ENCODE measurements at regions not wholly inside any gene's neighbourhood (a gene's known extent, or its start where the extent isn't known, plus 50 kb on each side); places are given as distances from the start of the nearest gene placed in this dataset.

DNA sequence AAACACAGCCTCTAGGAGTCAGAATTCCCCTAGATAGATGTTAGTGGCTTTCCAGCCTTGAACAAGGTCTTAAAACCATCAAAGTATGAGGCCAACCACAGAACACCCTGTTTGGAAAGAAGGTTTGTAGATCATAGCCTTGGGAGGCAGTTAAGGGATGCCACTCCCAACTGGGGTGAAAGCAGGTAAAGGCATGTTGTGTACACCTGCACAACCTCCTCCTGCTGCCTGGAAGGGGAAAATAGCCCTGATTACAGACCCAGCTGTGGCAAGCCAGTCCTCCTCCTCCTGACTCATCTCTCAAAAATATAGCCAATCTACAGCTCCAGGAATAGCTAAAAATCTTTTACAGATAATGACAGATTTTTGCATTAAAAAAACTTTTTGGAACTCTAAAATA lies 108.1 kb downstream of the RBM43 start:
- TF ChIP-seq, protein P1, sequence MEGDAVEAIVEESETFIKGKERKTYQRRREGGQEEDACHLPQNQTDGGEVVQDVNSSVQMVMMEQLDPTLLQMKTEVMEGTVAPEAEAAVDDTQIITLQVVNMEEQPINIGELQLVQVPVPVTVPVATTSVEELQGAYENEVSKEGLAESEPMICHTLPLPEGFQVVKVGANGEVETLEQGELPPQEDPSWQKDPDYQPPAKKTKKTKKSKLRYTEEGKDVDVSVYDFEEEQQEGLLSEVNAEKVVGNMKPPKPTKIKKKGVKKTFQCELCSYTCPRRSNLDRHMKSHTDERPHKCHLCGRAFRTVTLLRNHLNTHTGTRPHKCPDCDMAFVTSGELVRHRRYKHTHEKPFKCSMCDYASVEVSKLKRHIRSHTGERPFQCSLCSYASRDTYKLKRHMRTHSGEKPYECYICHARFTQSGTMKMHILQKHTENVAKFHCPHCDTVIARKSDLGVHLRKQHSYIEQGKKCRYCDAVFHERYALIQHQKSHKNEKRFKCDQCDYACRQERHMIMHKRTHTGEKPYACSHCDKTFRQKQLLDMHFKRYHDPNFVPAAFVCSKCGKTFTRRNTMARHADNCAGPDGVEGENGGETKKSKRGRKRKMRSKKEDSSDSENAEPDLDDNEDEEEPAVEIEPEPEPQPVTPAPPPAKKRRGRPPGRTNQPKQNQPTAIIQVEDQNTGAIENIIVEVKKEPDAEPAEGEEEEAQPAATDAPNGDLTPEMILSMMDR (IDR thresholded peaks at IDR 0.05; ENCODE audit: low read depth, low read length, poor library complexity, severe bottlenecking): no peak
- no peak for TF ChIP-seq EZH2phosphoT487 (IDR thresholded peaks at IDR 0.05; ENCODE audit: borderline replicate concordance, low read length)

Measured in DOHH2 (cell line).